K562 (cell line): ENCODE measurements at regions not wholly inside any gene's neighbourhood (a gene's known extent, or its start where the extent isn't known, plus 50 kb on each side); places are given as distances from the start of the nearest gene placed in this dataset.

Source experiments
- ATAC-seq: fragments of 200-7000 bp; cut with Tn5 transposase; 3 replicates; pipeline ENCODE4 v1.9.1; 2020; ENCODE audit warnings: moderate library complexity
- BruUV-seq: library from RNA; stranded (reverse); fragments of 400-500 nt; replicated peaks from 2 replicates; lab custom pipeline; 2021; lab: Mats Ljungman, UMichigan
- CTCF ChIA-PET: fragments of 300-600 bp; formaldehyde crosslinking; extraction: SDS; loops from one replicate; lab custom pipeline; 2021; ENCODE audit warnings: low intra/inter-chr PET ratio; lab: Yijun Ruan, JAX
- POLR2A ChIA-PET: fragments of 300-600, 350-650 bp; sonication (Branson Sonifier 250); formaldehyde crosslinking; extraction: SDS; loops from one replicate; lab custom pipeline; 2021; ENCODE audit warnings: antibody characterized with exemption, inconsistent platforms; lab: Yijun Ruan, JAX
- DNase-seq, 4 experiments: peaks; one replicate each; pipeline versions ENCODE4 v3.0.0 to v3.0.0-alpha.2; 2011 to 2018; ENCODE audit warnings: low spot score in 3 of 4, mixed read lengths in 3 of 4; ENCODE audit errors: extremely low read depth in 1 of 4
- FAIRE-seq: peaks from 2 replicates; lab custom pipeline; 2011; peaks lifted over from hg19 to GRCh38; lab: Jason Lieb, UNC
- H2AFZ ChIP-seq: 2 replicates; pipeline ENCODE4 v1.6.0; 2011; ENCODE audit warnings: low read depth, low read length, control low read depth, inconsistent platforms
- H3K27ac ChIP-seq: fragments of 200-600 bp; 3 replicates; pipeline ENCODE4 v1.8.0; 2011; ENCODE audit warnings: low read depth, mild to moderate bottlenecking, control low read depth, inconsistent platforms, low read length, moderate library complexity, mixed read lengths; ENCODE audit errors: extremely low read depth
- H3K27me3 ChIP-seq, 2 experiments: fragments of 300-600 bp in 1 of 2; 2 replicates in 1 of 2; 3 replicates in 1 of 2; pipeline versions ENCODE4 v1.6.0 to v1.8.0; 2011; ENCODE audit warnings: inconsistent platforms in 2 of 2, low read length in 2 of 2, mild to moderate bottlenecking in 1 of 2, mixed read lengths in 1 of 2, moderate library complexity in 1 of 2; ENCODE audit not compliant: control insufficient read depth in 2 of 2, insufficient read depth in 2 of 2
- H3K36me3 ChIP-seq: fragments of 300-600 bp; 3 replicates; pipeline ENCODE4 v1.8.0; 2011; ENCODE audit warnings: mild to moderate bottlenecking, low read length, inconsistent platforms; ENCODE audit not compliant: control insufficient read depth, insufficient read depth
- H3K4me1 ChIP-seq, 2 experiments: fragments of 200-600 bp in 1 of 2; replicated peaks in 1 of 2; 2 replicates in 1 of 2; 3 replicates in 1 of 2; pipeline versions ENCODE4 v1.5.1 to v1.8.0; 2011; ENCODE audit warnings: inconsistent platforms in 2 of 2, low read length in 2 of 2, mild to moderate bottlenecking in 1 of 2, mixed read lengths in 1 of 2, moderate library complexity in 1 of 2; ENCODE audit not compliant: control insufficient read depth in 2 of 2, insufficient read depth in 2 of 2
- H3K4me2 ChIP-seq: 2 replicates; pipeline ENCODE4 v1.6.1; 2011; ENCODE audit warnings: low read length, control low read depth, inconsistent platforms, mixed read lengths; ENCODE audit not compliant: insufficient read depth
- H3K4me3 ChIP-seq: fragments of 200-600 bp; sonication (generic), shearing (Covaris generic); 2 replicates; pipeline ENCODE4 v1.5.1; 2016; ENCODE audit warnings: control low read depth, inconsistent platforms
- H3K79me2 ChIP-seq: fragments of 200-600 bp; 3 replicates; pipeline ENCODE4 v1.8.0; 2011; ENCODE audit warnings: low read length, inconsistent platforms; ENCODE audit not compliant: control insufficient read depth, insufficient read depth
- H3K9ac ChIP-seq, 2 experiments: 2 replicates each; pipeline versions ENCODE4 v1.6.0 to v1.6.1; 2011; ENCODE audit warnings: low read depth in 2 of 2, low read length in 2 of 2, control low read depth in 1 of 2, inconsistent platforms in 1 of 2, mild to moderate bottlenecking in 1 of 2, mixed read lengths in 1 of 2; ENCODE audit not compliant: insufficient read depth in 1 of 2
- H3K9me1 ChIP-seq: one replicate; pipeline ENCODE4 v1.6.0; 2011; ENCODE audit warnings: inconsistent platforms, mild to moderate bottlenecking, low read length, moderate library complexity; ENCODE audit not compliant: control insufficient read depth, insufficient read depth
- H3K9me3 ChIP-seq: replicated peaks from 2 replicates; pipeline ENCODE4 v1.5.1; 2011; ENCODE audit warnings: low read depth, low read length, inconsistent platforms; ENCODE audit not compliant: control insufficient read depth, insufficient read depth
- H4K20me1 ChIP-seq: replicated peaks from 2 replicates; pipeline ENCODE4 v1.6.1; 2011; ENCODE audit warnings: low read length, inconsistent platforms, mixed read lengths; ENCODE audit not compliant: control insufficient read depth, insufficient read depth
- ARID1B ChIP-seq: fragments of 450-650 bp; IDR thresholded peaks from 2 replicates; pipeline ENCODE4 v1.6.1; 2016; ENCODE audit warnings: antibody characterized with exemption, mild to moderate bottlenecking, inconsistent platforms
- BACH1 ChIP-seq: fragments of 200-800 bp; sonication (Bioruptor generic); IDR thresholded peaks from 2 replicates; pipeline ENCODE4 v1.6.1; 2016; ENCODE audit warnings: missing genetic modification characterization, missing compliant biosample characterization
- CREM ChIP-seq: IDR thresholded peaks from 2 replicates; pipeline ENCODE4 v1.6.1; 2014; ENCODE audit warnings: antibody characterized with exemption, low read depth
- DPF2 ChIP-seq: fragments of 450-650 bp; IDR thresholded peaks from 2 replicates; pipeline ENCODE4 v1.6.1; 2016
- FIP1L1 ChIP-seq: fragments of 200-400 bp; formaldehyde crosslinking; IDR thresholded peaks from 2 replicates; pipeline ENCODE4 v1.6.1; 2018; ENCODE audit warnings: mild to moderate bottlenecking, low read depth, low read length; ENCODE audit not compliant: poor library complexity, severe bottlenecking
- IFI16 ChIP-seq: fragments of 250-450 bp; sonication (Bioruptor Pico); IDR thresholded peaks from 2 replicates; pipeline ENCODE4 v2.1.2; 2022; ENCODE audit warnings: mild to moderate bottlenecking, inconsistent platforms
- RERE ChIP-seq: sonication (generic); formaldehyde crosslinking; IDR thresholded peaks from 2 replicates; pipeline ENCODE4 v1.8.0; 2023; ENCODE audit warnings: missing genetic modification reagents, mild to moderate bottlenecking, borderline replicate concordance
- SMAD3 ChIP-seq: fragments of 450-650 bp; formaldehyde crosslinking; conservative IDR thresholded peaks from 2 replicates; pipeline ENCODE4 v1.4.0; 2020; ENCODE audit warnings: mild to moderate bottlenecking
- SRSF3 ChIP-seq: fragments of 200-400 bp; formaldehyde crosslinking; IDR thresholded peaks from 2 replicates; pipeline ENCODE4 v1.6.1; 2016; ENCODE audit warnings: mild to moderate bottlenecking, low read length, moderate library complexity; ENCODE audit not compliant: insufficient read depth
- STAG1 ChIP-seq: sonication (generic); formaldehyde crosslinking; IDR thresholded peaks from 2 replicates; pipeline ENCODE4 v1.5.0; 2020; ENCODE audit warnings: missing genetic modification reagents, borderline replicate concordance
- TEAD4 ChIP-seq, 2 experiments: sonication (generic) in 1 of 2; formaldehyde crosslinking in 1 of 2; IDR thresholded peaks; 2 replicates each; pipeline versions ENCODE4 v1.6.1 to v1.8.0; 2012 to 2022; ENCODE audit warnings: borderline replicate concordance in 1 of 2, inconsistent platforms in 1 of 2, low read length in 1 of 2, mild to moderate bottlenecking in 1 of 2, missing genetic modification reagents in 1 of 2
- YY1 ChIP-seq, 3 experiments: IDR thresholded peaks; 2 replicates each; pipeline ENCODE4 v1.6.1; 2011; ENCODE audit warnings: low read length in 2 of 3, mild to moderate bottlenecking in 2 of 3, moderate library complexity in 2 of 3, borderline replicate concordance in 1 of 3, control low read depth in 1 of 3, low read depth in 1 of 3; ENCODE audit not compliant: insufficient read depth in 3 of 3, insufficient replicate concordance in 2 of 3, control insufficient read depth in 1 of 3, insufficient read length in 1 of 3; ENCODE audit errors: extremely low read depth in 1 of 3
- ZNF280A ChIP-seq: fragments of 450-650 bp; IDR thresholded peaks from 2 replicates; pipeline ENCODE4 v1.6.1; 2018; ENCODE audit warnings: mild to moderate bottlenecking, low read depth; ENCODE audit not compliant: partially characterized antibody
- ZNF780A ChIP-seq: fragments of 250-450 bp; sonication (Bioruptor Pico); IDR thresholded peaks from 2 replicates; pipeline ENCODE4 v1.5.0; 2021; ENCODE audit warnings: mild to moderate bottlenecking
- WGBS: fragments of 100-300 bp; shearing (Covaris generic); methylation state at CpG from one replicate; pipeline ENCODE4 v1.1.6; 2016; ENCODE audit warnings: low coverage, mixed read lengths; ENCODE audit not compliant: insufficient coverage; ENCODE audit errors: missing lambda C conversion rate; 5-methylcytosine and 5-hydroxymethylcytosine counted together
- in situ Hi-C: fragments of 300-500 bp; cut with MboI; formaldehyde crosslinking; loops from 4 replicates; pipeline ENCODE4 v1.15.0; 2018; ENCODE audit warnings: inconsistent platforms, mixed read lengths
- intact Hi-C: fragments of 100-400 bp; cut with micrococcal nuclease; formaldehyde crosslinking; loops from 2 replicates; pipeline ENCODE4 v1.14.2; 2022

- no peak overlapping the region for H3K9ac ChIP-seq
- peaks cover 0 to 3% of the 10 kb centered on the region in 2 experiments; a peak in 1 of 5 replicates for H3K27me3 ChIP-seq
- BruUV-seq: no TSS peak
- ATAC-seq (no peak), DNase-seq (peak in 2 of 4 experiments; percentile 7 to 18), FAIRE-seq (no peak)
- H3K4me1 ChIP-seq: no peaks in the 10 kb centered on the region; a peak in 1 of 5 replicates
- POLR2A ChIA-PET: interaction anchor here (0.9 kb wide), 1 partner anchor 23 kb away, joined by 4 read pairs; no protein-coding TSS in a partner anchor
- no peaks in the 10 kb centered on the region for H3K9me3 ChIP-seq
- no peak overlapping the region for H3K27ac ChIP-seq
- in situ Hi-C loops (no loop called here), intact Hi-C loops (no loop called here)
- 0% methylated on average over 2 of the region's 2 CpGs for WGBS
- no peak overlapping the region for H2AFZ ChIP-seq
- H3K4me3 ChIP-seq: no peak overlapping the region
- no peak overlapping the region for H3K4me2 ChIP-seq
- no peaks in the 10 kb centered on the region for H3K9me1 ChIP-seq
- CTCF ChIA-PET: no interaction called here
- no peaks in the 10 kb centered on the region for H4K20me1 ChIP-seq
- H3K36me3 ChIP-seq: no peaks in the 10 kb centered on the region
- no peaks in the 10 kb centered on the region for H3K79me2 ChIP-seq
- TF ChIP-seq STAG1 (CRISPR knock-in tag) (no peak), FIP1L1 (no peak), DPF2 (0 out of 2 replicates have a peak, but pooled peaks have one; percentile 15), SMAD3 (CRISPR knock-in tag) (0 out of 2 replicates have a peak, but pooled peaks have one; percentile 22), CREM (peak; percentile 41; the same call in 1 of the 2 replicates), ARID1B (peak; percentile 63), RERE (no peak), ZNF780A (CRISPR knock-in tag) (no peak), ZNF280A (no peak), SRSF3 (no peak), BACH1 (tag) (peak; percentile 53; the same call in 1 of the 2 replicates), IFI16 (CRISPR knock-in tag) (no peak), YY1 (IDR thresholded peaks at IDR 0.05; ENCODE audit: borderline replicate concordance in 1 of 3, control insufficient read depth in 1 of 3, extremely low read depth in 1 of 3, insufficient read depth in 3 of 3, insufficient read length in 1 of 3, insufficient replicate concordance in 2 of 3, low read depth in 1 of 3, low read length in 2 of 3) (no peak), TEAD4 (IDR thresholded peaks at IDR 0.05; ENCODE audit: low read length) (peak; percentile 52; the same call in 1 of the 2 replicates), TEAD4 (CRISPR knock-in tag; IDR thresholded peaks at IDR 0.05; ENCODE audit: borderline replicate concordance) (no peak)
Observed at GRCh38 chr4:53688186-53688790, 97.0 kb upstream of the LNX1 start.
